Stomach smooth muscle (tissue), 2 donors: ENCODE measurements at regions not wholly inside any gene's neighbourhood (a gene's known extent, or its start where the extent isn't known, plus 50 kb on each side); places are given as distances from the start of the nearest gene placed in this dataset.

Experiments
- H3K27ac ChIP-seq: one replicate; pipeline ENCODE4 v1.7.0; 2013; ENCODE audit warnings: mild to moderate bottlenecking, low read length, inconsistent platforms
- H3K27me3 ChIP-seq, 2 donors: one replicate each; pipeline ENCODE4 v1.7.0; 2013; ENCODE audit warnings: low read length in 2 of 2; ENCODE audit not compliant: insufficient read depth in 2 of 2, control insufficient read depth in 1 of 2
- H3K36me3 ChIP-seq, 2 donors: one replicate each; pipeline ENCODE4 v1.7.0; 2013; ENCODE audit warnings: low read length in 2 of 2; ENCODE audit not compliant: control insufficient read depth in 2 of 2, insufficient read depth in 2 of 2
- H3K4me1 ChIP-seq: one replicate; pipeline ENCODE4 v1.7.0; 2013; ENCODE audit warnings: low read length; ENCODE audit not compliant: control insufficient read depth, insufficient read depth
- H3K4me3 ChIP-seq, 2 donors: one replicate each; pipeline ENCODE4 v1.7.0; 2013; ENCODE audit warnings: low read length in 2 of 2
- H3K9ac ChIP-seq, 2 donors: one replicate each; pipeline ENCODE4 v1.7.0; 2013; ENCODE audit warnings: low read length in 2 of 2, mild to moderate bottlenecking in 1 of 2
- H3K9me3 ChIP-seq, 2 donors: one replicate each; pipeline ENCODE4 v1.7.0; 2013; ENCODE audit warnings: low read length in 2 of 2; ENCODE audit not compliant: control insufficient read depth in 2 of 2
- donor health status: healthy.
- donor health status: Pancreatic carcinoma.

DNA sequence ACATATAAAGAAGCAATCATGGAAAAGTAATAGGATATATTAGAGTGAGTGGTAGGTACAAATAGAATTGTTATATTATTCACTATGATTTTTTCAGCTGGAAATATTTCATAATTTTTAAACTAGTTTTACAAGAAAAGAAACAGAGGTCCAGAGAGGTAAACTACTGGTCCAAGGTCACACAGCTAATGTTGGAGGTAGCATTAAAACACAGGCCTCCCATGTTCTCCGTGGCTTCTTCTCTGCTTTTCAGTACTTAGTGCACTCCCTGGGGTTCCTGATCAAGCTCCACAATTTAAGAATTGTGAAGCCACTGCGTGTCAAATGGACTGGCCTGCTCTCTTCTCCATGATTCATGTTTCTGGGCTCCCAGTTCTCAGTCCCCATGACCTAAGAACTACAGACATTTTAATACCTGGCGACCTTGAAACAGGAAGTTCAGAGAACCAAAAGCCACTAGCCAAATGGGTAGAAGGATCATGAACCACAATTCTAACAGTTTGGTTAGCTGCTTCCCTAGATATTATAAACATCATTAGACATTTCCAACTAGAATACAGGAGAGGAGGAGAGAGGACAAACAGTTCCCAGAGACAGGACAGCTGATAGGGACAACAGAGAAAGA, 172.0 kb upstream of the KLF3 start:
- H3K27ac ChIP-seq: no peak overlapping the region
- no peak overlapping the region for H3K9ac ChIP-seq
- peaks cover 15% of the 10 kb centered on the region for H3K4me1 ChIP-seq
- no peaks in the 10 kb centered on the region for H3K27me3 ChIP-seq
- H3K9me3 ChIP-seq: no peaks in the 10 kb centered on the region
- H3K4me3 ChIP-seq: no peak overlapping the region
- H3K36me3 ChIP-seq: no peaks in the 10 kb centered on the region

DNA sequence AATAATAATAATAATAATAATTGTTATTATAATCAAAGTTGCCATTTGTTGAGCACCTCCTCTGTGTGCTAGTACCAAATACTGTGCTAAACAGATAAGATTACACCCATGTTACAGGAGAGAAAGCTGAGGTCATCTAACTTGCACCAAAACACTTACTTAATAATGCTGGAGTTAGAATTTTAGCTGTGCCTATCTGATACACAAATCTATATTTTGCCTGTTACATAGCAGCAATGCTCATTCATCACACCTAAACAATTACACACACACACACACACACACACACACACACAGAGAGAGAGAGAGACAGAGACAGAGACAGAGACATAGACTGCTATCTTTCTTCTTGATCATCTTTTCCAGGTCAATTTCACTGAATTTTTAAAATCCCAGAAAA, 170.9 kb upstream of the KLF3 start:
- Histone ChIP-seq H3K27me3 (no peaks in the 10 kb centered on the region), H3K9me3 (no peaks in the 10 kb centered on the region), H3K27ac (no peak overlapping the region), H3K4me3 (no peak overlapping the region), H3K36me3 (no peaks in the 10 kb centered on the region), H3K4me1 (peaks cover 15% of the 10 kb centered on the region), H3K9ac (no peak overlapping the region)

DNA sequence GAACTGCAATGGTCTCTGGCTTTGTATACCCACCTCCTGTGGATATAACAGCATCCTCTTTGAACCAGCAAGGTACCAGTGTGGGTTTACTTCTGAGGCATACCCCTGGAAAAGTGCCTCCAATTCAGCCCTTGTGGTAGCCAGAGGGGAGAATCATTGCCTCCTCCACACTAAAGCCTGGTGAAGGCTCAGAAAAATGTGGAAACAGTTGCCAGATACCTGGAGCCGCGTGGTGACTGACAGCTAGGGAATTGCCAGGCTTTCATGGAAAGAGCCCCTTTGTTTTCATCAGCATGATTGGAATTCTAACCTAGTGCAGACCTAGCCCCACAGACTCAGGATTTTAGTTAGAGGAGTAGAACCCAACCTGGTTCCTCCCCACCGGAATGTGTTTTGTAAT, 168.6 kb upstream of the KLF3 start:
- Histone ChIP-seq H3K9me3 (no peaks in the 10 kb centered on the region), H3K4me1 (peaks cover 2% of the 10 kb centered on the region), H3K4me3 (no peak overlapping the region), H3K27ac (no peak overlapping the region), H3K36me3 (no peaks in the 10 kb centered on the region), H3K27me3 (no peaks in the 10 kb centered on the region), H3K9ac (no peak overlapping the region)

DNA sequence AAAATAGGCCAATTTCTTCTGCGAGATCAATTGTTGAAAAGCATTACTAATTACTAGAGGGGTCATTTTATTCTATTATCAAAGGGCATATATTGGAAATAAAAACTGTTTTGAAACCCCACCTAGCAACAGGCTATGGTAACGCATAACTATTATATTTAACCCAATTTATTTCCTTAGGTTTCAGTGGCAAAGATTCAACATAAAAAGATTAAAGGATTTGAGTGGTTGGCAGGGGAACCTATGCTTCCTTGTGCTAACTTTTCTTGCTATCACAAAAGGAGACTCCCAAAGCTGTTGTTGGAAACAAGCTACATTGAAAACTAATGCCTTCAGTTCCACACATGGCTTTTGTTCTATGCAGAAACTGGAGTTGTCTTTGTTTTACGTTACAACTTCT, 166.9 kb upstream of the KLF3 start:
- no peaks in the 10 kb centered on the region for H3K4me1 ChIP-seq
- no peaks in the 10 kb centered on the region for H3K36me3 ChIP-seq
- no peak overlapping the region for H3K27ac ChIP-seq
- H3K27me3 ChIP-seq: no peaks in the 10 kb centered on the region
- no peak overlapping the region for H3K4me3 ChIP-seq
- H3K9ac ChIP-seq: no peak overlapping the region
- H3K9me3 ChIP-seq: no peaks in the 10 kb centered on the region

DNA sequence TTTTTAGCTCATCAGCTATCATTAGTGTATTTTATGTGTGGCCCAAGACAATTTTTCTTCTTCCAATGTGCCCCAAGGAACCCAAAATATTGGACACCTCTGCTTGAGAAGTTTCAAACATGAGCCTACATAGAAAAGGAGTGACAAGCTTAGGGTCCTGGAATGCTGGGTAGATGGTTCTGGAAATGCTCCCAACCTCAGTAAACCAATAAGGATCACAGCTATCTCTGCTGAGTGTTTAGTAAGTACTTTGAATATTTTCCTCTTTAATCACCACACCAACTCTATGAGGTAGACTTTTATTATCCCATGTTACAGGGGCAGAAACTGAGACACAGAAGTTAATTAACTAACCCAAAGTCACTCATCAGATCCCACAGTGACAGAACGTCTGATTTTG, 164.9 kb upstream of the KLF3 start:
- Histone ChIP-seq H3K4me3 (no peak overlapping the region), H3K9ac (no peak overlapping the region)

DNA sequence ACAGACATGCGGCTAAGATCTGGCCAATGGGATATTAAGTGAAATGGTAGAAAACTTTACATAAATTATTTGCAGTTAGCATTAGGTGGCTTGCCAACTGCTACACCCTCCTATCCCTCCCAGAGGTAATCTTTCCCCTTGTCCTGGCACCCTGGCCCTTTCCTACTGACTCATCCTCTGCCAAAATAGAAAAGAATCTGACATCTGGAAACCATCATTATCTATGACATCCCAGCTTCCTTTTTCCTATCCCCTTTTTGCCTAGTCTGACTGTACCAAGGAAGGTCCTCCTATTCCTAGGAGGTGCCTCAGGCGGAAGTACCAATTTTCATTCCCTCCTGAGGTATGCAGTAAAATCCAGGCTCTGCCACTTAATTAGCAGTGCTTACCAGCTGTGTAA, 163.6 kb upstream of the KLF3 start:
- H3K27me3 ChIP-seq: no peaks in the 10 kb centered on the region
- no peak overlapping the region for H3K27ac ChIP-seq
- H3K9ac ChIP-seq: no peak overlapping the region
- no peaks in the 10 kb centered on the region for H3K4me1 ChIP-seq
- H3K9me3 ChIP-seq: no peaks in the 10 kb centered on the region
- no peaks in the 10 kb centered on the region for H3K36me3 ChIP-seq
- no peak overlapping the region for H3K4me3 ChIP-seq

More for the DNA sequence above, 164.9 kb upstream of the KLF3 start:
- no peaks in the 10 kb centered on the region for H3K27me3 ChIP-seq
- no peaks in the 10 kb centered on the region for H3K9me3 ChIP-seq
- no peaks in the 10 kb centered on the region for H3K36me3 ChIP-seq
- no peak overlapping the region for H3K27ac ChIP-seq
- no peaks in the 10 kb centered on the region for H3K4me1 ChIP-seq

DNA sequence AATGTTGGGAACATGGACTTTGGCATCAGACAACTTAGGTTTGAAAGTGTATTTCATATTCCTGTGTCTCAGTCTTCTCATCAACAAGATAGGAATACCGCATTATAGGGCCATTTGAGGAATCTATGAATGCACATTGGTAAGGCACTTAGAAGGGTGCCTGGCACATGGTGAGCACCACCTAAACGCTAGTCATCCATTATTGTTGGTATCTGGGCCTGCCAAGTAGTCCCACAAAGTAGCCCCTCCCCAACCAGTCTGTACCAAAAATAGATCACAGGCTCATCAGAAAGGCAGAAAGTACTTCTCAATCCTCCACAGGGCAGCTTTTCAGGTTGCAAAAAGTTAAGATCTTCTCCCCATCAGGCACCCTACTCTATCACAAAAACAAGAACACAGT, 162.3 kb upstream of the KLF3 start:
- Histone ChIP-seq H3K4me1 (no peaks in the 10 kb centered on the region), H3K4me3 (no peak overlapping the region), H3K36me3 (no peaks in the 10 kb centered on the region), H3K9ac (no peak overlapping the region), H3K27me3 (no peaks in the 10 kb centered on the region), H3K9me3 (no peaks in the 10 kb centered on the region), H3K27ac (no peak overlapping the region)

DNA sequence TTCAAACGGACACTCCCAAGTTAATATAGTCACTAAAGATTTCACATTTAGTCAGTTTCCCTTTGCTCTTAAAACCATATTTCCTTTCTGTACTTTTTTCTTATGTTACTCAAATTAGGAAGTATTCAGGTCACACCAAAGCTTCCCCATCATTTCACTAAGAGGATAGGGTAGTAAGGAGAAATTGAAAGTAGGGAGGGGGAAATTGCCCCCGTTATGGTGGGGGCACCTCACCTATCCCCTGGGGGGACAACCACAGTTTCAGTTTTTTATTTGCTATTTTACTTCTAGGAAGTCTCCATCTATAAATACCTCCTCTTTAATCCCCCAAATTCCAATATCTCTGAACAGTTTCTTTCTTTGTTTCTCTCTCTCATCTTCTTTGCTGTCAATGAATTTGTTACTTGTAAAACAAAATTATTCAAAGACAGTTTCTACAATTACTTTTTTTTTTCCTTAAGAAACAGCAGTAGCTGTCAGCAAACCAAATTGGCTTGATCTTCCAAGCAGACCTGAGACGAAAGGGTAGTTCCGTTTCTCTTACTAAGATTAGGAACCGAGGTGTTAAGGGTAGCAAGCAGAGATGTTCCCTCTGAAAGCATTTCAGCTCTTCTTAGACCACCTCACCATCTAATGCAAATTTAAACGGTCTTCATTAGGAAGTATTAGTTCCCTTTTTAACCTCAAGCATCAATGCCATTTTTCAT, 160.2 kb upstream of the KLF3 start:
- Histone ChIP-seq H3K27me3 (no peaks in the 10 kb centered on the region), H3K4me1 (no peaks in the 10 kb centered on the region), H3K9me3 (no peaks in the 10 kb centered on the region), H3K36me3 (no peaks in the 10 kb centered on the region), H3K4me3 (no peak overlapping the region), H3K9ac (no peak overlapping the region), H3K27ac (no peak overlapping the region)

DNA sequence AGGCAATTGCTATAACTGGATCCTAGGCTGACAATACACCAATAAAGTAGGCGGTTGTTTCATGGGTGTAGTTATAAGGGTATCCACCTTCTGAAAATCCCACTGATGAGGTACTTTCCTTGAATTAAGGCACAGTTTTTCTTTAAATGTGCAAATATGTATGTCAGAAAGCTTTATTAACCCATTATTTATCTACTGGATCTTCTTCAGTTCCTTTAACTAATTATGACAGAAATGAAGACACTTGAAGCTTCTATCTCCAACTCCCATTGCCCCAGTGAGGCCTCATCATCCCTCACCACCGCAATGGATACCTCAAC, 159.6 kb upstream of the KLF3 start:
- Histone ChIP-seq H3K4me3 (no peak overlapping the region), H3K9me3 (no peaks in the 10 kb centered on the region), H3K4me1 (no peaks in the 10 kb centered on the region), H3K27me3 (no peaks in the 10 kb centered on the region), H3K27ac (no peak overlapping the region), H3K36me3 (no peaks in the 10 kb centered on the region), H3K9ac (no peak overlapping the region)

DNA sequence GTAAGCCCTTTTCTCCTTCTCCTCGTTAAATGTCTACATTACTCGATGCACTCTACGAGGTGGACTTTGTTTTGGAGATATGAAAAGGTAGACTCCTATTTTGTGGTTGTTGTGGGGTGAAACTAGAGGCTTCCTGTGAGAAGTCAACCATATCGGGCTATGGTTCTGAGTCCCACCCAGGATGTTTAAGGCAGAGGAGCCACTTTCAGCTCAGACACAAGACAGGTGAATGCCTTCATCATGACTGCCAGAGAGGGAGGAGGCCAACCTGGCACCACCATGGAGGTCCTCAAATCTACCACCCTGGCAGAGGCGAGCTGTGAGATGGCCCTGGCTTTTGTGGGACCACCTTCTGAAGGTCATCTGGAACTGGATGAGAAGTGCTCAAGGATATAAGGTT, 154.4 kb upstream of the KLF3 start:
- Histone ChIP-seq H3K27me3 (no peaks in the 10 kb centered on the region), H3K9ac (no peak overlapping the region), H3K9me3 (no peaks in the 10 kb centered on the region), H3K4me3 (no peak overlapping the region), H3K4me1 (no peaks in the 10 kb centered on the region), H3K27ac (no peak overlapping the region), H3K36me3 (no peaks in the 10 kb centered on the region)

DNA sequence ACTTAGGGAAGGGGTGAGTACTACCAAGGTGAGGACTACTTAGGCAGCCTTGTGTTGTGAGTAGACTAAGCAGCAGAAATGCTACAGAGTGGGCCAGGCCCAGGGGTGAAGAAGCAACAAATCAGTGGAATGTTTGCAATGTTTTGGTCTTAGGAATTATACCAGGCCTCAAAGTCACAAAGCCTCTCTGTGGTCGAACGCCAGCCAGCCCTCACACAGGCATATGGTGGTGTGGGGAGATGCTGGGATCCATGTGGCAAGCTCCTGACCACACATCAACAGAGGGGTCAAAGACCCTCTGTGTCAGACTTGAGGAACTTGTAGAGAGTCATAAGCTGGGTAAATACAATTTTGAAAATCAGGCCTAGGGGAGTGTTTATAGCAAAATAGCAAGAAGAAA, 153.8 kb upstream of the KLF3 start:
- Histone ChIP-seq H3K36me3 (no peaks in the 10 kb centered on the region), H3K27ac (no peak overlapping the region), H3K4me1 (no peaks in the 10 kb centered on the region), H3K27me3 (no peaks in the 10 kb centered on the region), H3K4me3 (no peak overlapping the region), H3K9me3 (no peaks in the 10 kb centered on the region), H3K9ac (no peak overlapping the region)
